RPMI7951 (cell line): ENCODE measurements at regions not wholly inside any gene's neighbourhood (a gene's known extent, or its start where the extent isn't known, plus 50 kb on each side); places are given as distances from the start of the nearest gene placed in this dataset.

ENCODE experiments used
- DNase-seq: peaks from one replicate; pipeline ENCODE4 v3.0.0-alpha.2; 2012; ENCODE audit warnings: low read depth

DNA sequence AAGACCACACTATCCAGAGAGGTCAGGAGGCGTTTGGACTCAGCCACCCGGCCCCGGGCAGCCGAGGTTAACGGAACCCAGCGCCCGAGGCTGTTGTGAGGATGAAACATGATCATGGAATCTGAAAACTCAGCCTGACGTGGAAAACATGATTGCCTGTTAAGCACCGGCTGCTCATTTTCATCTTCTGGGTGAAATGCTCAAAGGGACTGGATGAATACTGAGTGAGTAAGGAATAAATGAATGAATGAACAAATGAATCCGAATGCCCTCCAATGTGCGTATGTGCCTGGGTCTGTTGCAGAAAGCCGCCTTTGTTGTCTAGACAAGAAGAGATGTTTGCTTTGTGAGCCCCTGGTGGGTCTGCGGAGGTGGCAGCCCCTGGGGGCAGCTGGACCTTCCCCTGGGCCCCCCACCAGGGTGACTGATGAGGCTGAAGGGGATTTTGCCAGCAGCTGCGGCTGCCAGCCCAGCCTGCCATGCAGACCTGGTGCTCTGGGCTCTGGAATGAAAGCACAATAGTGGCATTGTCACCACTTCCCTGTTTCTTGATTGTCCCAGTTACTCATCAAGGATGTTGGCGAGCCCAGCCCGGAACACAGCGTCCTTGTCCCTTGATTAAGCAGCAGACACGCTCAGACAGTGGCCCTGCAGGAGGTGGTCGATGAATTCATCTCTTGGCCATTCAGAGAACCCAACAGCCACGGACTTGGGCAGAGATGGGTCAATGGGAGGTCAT lies 211.1 kb downstream of the ANKRD60 start:
- DNase-seq: peak; percentile 99

DNA sequence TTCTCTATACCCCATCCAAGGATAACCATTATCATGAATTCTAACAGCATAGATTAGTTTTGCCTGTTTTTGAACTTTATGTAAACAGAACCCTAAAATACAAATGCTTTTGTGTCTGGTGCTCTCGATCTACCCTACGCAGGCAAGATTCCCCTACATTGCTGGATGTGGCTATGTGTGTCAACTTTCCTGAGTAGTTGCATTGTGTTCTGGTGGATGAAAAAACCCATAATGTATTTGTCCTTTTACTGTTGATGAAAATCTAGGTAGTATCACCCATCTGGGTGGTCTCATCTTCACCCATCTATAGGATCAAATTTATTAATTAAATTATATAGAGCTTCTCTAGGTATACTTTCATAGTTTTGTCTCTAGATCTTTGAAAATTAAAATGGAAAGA lies 211.7 kb downstream of the ANKRD60 start:
- DNase-seq: peak; percentile 35

DNA sequence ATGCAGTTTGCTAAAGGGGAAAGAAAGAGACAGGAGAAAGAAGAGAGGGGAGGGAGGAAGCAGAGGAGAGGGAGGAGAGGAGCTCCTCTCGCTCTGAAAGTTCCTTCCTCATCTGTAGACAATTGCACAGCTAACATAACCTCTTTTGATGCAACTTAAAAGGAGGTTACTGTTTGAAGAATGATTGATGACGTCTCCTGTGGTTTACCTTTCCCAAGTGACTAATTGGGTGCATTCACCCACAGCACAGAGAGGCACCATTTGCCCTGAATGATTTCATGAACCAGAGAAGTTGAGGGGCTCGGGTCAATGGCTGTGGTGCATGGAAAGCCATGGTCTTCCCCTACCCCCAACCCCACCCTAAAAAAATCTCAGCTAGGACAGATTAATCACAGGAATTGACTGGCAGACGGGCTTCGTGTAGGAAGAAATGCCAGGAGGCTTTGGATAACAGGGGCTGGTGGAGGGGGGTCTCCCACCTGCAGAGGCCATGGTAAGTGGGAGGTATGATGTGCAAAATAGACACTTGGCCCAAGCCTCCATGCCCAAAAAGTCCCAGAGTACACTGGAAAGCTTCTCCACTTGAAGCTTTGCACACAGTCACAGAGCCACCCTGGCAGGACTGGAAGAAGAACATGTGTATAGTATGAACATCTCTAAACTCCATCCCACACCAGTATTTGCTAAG lies 213.7 kb downstream of the ANKRD60 start:
- DNase-seq: peak; percentile 94

DNA sequence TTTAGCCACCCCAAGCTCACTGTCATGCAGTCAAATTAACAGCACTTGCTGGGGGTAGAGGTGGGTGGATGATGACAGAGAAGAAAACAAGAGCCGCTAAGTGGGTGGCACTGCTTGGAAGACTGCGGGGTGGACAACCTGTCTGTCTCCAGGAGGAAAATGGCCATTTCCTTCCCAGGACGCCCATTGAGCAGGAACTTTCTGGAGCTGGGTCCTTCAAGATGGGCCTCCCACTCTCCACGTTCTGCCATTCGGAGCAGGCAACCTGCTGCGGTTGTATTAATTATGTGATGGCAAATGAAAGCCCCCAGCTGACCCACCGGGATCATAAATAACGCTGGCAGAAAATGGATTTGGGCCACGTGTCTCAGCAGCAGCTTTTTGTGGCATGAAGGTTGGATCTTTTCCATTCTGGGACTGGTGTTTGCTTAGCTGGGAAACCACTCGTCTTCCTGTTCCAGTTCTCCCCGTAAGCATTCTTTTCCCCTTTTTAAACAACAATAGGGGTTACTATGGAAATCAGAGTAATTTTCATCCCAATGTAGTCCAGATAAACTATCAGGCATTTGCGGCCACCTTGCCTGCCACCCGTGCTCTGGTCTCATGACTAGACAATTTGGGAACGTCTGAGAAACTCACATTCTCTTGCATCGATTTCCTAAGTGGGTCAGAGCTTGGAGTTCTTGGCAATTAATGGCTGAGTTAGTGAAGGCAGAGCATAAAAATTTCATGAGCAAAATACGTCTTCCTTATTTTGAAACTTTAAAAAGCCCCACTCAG lies 215.5 kb downstream of the ANKRD60 start:
- no peak for DNase-seq

DNA sequence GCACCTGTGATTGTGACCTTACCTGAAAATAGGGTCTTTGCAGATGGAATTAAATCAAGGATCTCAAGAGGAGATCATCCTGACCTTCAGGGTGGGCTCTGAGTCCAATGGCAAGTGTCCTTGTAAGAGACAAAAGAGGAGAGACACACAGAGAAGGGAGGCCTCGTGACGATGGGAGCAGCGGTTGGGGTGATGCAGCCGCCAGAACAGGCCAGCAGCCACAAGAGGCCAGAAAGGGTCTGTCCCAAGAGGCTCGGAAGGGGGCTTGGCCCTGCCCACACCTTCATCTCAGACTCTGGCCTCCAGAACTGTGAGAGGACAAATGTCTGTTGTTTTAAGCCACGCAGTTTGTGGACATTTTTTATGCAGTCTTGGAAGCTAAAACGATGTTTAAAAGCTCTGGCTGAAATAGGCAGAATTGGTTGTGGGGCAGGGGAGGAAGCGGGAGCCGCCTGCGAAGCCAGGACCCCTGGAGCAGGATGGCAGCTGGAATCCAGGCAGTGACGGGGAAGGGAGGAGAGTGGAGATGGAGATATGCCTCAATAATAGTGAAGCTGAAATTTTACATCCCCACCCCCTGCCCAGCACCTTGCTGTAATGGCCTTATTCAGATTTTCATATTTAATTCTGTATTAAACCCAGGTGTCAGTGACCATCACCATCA lies 216.4 kb downstream of the ANKRD60 start:
- no peak for DNase-seq

DNA sequence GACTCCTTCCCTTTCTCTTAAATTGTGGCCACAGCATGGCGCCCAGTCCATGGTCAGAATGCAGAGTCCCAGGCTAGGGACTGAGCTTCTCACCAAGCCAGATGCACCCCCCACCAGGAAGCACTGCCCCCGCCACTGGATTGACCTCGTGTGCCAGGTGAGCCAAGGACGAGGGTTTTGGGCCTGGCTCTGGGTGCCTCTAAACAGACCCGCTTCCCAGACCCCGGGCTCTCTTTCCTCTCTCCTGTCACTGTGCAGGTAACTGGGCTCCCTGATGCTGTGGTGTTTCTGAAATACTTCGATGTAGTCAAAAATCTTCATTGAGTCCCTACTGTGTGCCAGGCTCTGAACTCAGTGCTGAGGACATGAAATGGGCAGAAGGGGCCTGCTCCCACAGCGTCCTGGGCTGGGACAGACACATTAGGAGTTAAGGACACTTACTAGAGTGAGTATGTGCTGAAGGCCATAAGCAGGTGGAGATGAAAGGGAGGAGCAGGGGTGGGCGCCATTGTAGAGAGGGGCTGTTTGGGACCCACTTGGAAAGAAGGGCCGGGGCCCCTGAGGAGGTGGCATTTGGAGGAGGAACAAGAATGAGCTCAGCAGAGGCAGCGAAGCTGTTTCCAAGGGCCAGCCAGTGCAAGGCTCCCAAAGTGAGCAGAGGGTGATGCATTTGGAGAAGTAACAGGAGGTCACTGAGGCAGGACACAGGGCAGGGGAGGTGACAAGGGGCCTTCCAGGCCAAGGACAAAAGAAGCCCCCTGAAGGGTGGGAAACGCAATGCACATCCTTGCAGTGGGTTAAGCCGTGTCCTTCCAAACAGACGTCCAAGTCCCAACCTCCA lies 217.1 kb downstream of the ANKRD60 start:
- DNase-seq: no peak

DNA sequence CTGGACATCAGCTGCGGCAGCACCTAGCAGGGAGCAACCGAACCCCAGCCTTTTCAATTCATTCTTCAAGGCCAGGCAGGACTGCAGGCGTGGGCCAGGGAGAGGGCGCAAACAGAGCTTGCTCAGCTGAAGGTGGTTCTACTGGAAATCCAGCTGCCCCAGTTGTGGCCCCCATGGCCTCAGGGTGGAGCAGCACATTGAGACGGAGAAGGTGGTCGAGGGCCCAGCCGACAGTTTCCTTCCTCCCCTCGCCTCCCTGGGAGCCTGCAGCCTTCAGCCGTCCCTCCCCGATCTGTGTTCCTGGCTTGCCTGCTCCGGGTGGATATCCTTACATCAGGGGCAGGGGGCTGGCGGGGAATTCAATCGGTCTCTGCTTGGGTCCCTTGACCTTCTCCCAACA lies 217.8 kb downstream of the ANKRD60 start:
- DNase-seq: no peak

DNA sequence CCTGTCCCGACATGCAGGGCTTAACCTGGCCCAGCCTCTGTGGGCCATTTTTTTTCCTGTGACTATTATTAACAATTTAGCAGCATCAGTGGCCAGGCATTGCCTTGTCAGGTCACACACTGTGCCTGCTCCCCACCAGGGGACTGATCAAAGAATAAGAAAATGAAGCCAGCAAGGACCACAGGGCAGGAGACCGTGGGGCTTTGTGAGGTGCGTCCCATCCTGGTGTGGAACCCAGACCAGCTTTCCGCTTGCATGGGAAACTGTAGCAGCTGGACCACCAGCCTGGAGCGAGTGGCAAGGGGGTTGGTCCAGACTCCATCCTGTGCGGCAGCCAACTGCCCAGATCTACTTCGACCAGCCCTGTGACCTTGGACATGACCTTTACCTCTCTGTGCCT lies 218.3 kb downstream of the ANKRD60 start:
- no peak for DNase-seq

DNA sequence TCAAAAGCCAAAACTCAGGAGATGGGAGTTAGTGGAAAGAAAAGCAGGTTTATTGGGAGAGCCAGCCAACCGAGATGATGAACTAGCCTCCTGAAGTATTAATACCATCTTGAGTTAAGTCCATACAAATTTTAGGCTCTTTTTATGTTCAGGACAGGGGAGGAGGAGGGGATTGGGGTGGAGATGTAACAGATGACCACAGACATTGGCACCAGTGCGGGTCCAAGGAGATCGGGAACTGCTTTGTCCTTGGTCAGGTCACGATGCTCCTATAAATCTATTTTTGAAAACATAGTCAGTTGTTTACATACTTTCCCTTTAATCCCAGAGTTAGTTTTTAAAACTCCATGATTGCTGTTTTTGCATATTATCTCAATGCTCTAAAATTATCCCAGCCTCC lies 219.6 kb downstream of the ANKRD60 start:
- DNase-seq: no peak

DNA sequence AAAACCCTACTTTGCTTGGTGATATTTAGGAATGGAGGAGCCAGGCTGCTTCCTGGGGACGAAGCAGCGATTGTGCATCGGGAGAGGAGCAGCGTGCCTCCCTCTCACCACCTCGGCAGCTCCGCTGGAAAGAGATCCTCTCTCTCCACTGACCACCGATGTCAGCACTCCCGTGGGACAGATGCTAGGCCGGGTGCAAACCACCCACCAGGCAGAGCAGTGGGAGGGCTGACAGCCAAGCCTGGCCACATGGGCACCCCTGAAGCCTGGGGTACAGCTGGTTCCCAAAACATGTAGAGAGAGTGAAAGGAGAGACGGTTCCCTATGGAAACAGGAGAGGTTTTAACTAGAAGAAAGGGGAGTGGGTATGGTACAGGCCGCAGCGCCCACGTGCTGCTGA lies 220.0 kb downstream of the ANKRD60 start:
- no peak for DNase-seq

DNA sequence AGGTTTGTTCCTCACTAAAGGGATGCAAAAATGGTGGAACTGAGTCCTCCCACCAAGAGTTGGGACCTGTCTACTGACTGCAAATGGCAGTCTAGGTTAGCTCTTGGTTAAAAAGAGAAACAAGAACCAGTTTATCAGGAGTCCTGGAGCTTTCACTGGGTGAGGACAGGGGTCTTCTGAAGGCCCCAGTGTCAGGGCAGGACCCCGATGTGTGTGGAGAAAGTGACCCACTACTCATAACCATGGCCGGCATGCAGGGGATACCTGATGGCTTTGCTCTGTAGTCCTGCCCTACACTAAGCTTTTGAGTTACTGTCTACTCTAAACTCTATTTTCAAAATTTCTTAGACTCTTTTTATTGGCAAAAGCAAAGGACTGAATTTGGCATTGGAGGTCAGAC lies 220.5 kb downstream of the ANKRD60 start:
- no peak for DNase-seq

DNA sequence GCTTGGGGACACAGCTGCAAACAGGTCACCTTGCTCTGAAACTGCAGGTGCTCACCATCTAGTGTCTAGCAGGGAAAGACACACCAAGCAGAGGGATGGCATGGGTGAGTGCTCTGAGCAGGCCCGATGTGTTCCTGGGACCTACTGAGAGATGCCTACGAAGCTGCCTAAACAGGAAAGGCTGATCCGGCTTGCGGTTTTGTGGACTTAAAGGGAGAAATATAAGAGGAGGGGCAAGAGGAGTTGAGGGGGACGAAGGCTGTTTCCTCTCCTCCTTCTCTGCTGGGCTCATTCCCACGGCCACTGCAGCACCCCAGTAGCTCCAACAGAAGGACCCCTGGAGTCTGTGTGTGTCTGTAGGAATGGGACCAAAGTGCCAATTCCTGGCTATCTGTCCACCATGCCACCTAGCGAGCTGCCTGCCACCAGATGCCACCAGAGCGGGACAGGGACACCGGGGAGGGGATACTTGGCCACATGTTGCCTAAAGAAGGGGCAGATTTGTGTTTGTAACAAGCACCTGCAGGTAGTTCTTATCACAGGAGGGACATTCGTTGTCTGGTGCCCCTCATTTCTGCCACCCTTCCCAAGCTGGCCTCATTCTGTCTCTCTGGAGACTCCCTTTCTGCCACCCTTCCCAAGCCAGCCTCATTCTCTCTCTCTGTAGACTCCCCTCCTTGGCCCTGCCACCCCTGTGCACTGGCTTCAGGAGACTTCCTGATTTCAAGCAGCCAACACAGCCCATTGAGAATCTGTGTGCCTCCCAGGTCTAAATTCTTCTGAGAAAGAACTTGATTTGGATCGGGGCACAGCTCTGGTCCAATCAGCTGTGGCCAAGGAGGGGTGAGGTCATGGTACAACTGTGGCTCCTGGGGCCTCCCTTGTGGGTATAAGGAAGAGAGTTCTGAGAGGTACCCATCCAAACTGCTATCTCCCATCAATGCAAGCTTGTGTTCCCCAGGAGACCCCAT lies 221.8 kb downstream of the ANKRD60 start:
- DNase-seq: no peak

DNA sequence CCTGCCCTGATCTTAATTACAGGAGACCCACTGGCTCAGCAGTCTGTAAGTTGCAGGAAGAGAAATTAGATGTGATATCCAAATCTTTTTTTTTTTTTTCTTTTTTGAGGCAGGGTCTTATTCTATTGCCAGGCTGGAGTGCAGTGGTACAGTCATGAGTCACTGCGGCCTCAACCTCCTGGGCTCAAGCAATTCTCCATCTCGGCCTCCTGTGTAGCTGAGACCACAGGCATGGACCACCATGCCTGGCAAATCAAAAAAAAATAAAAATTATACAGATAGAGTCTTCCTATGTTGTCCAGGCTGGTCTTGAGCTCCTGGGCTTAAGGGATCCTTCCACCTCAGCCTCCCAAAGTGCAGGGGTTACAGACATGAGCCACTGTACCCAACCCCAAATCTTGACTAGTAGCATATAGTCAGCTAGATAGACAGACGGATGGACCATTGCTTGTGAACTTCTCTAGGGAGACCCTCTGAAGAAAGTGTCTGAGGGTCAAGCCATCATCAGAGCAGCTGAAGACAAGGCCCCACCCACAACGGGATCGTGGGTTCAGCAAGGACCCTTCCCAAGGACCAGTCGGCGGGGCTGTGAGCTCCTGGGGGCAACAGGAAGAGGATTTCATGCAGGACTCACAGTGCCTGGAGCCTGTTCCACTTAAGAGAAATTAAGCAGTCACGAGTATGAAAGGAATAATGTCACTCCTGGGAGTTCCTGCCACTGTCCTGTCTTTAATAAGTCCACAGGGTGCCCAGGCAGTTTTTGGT lies 222.7 kb downstream of the ANKRD60 start:
- DNase-seq: no peak

DNA sequence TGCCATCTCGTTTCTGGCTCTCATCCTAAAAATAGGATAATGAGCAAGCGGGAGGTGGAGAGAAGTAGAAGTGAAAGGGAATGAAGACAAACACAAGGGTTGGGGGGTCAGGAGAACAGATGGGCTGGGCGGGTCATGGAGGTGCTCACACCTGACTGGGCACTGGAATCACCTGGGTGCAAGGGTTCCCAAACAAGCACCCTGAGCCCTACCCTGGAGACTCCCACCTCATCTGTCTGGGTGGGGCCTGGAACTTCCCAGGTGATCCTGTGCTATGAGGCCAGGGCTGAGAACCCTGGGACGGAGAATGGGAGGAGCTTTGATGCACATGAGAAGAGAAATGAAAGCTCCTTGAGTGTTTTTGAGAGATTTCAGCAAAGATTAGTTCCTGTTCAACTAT lies 223.6 kb downstream of the ANKRD60 start:
- DNase-seq: no peak

DNA sequence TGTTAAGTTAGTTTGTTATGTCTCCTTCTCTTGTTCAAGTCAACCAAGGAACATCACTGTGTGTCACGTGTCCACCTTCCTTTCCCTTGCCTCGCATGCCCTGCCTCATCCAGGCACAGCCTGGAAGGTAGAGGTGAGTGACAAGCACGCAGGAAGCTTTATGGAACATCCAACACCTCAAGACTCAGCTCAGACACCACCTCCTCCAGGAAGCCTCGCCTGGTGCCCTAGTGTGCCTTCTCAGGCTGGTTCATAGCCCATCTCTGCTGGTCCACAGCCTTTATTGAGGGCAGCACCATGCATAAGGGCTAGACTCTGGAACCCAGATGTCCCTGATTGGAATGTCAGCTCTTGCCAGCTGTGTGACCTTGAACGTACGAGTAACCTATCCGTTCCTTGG lies 224.3 kb downstream of the ANKRD60 start:
- no peak for DNase-seq

DNA sequence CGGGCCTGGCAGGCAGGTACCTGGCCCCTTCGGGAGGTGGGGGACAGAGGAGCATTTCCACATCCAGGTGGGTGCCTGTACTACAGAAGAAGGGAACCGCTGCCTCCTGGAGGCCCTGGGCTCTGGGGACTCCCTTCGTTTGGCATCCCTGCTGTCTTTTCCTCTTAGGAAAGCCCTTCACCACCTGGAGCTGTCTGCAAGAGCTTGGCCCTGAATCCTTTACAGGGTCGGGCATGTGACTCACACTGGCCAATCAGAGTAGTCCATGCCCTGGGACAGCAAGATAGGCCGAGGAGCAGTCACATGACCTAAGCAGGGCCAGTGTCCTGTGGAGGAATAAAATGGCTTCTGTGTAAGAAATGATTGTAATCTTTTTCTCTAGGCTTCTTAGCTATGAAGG lies 224.9 kb downstream of the ANKRD60 start:
- DNase-seq: no peak

DNA sequence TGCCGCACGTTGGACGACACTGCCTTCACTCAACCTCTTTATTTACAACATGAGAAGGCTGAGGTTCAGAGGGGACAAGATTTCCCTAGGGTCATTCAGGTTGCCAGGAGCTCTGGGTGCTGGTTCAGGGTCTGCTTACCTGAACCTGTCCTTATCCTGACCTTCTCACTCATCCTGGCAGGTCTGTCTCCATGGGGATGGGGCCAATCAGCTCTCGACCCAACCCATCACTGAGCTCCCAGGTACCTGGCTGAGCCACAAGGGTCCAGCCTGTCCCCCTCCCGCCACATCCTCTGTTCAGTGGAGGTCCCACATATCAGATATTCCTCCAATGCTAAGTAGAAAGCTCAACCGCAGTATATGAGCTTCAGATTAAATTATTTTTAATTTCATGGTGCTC lies 225.6 kb downstream of the ANKRD60 start:
- no peak for DNase-seq

DNA sequence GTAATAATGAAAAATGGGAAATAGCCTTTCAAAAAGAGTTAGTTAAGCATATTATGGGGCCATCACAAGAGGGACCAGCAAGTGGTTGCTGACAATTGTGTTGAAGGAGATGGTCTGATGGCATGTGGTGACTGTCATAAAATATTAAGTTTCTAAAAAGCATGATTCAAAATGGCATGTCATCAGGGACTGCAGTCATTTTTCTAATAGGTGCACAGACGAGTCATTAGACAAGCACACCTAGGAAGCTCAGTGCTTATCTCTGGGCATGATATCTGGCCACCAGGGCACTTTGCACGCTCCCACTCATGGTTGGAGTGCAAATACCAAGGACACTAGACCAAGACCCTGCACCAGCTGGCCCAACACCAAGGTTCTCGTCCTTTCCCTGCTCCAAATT lies 226.5 kb downstream of the ANKRD60 start:
- no peak for DNase-seq

DNA sequence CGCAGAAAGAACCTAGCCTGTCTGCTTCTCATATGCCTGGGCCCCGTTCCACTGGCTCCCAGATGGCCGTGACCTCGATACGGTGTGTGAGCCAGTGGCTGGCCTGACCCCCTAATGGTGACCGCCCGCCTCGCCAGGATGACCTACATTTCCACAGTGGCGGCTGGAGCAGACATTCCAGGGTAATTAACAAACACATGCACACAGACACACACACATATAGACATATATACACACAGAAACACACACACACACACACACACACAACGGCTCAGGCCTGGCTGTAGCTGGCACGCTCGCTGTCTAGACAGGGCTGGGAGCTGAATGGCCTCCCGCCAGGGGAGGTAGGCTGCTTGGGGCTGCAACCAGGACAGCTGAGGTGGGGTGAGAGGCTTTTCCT lies 227.1 kb downstream of the ANKRD60 start:
- no peak for DNase-seq
